ENCODE measurements at regions not wholly inside any gene's neighbourhood (a gene's known extent, or its start where the extent isn't known, plus 50 kb on each side); places are given as distances from the start of the nearest gene placed in this dataset.
"Not testable (repeated sequence)": the region's sequence is repeated elsewhere in the genome, so short reads cannot be mapped to it uniquely, and the experiment has no call there.

- no peak for DNase-seq
Observed at GRCh38 chr17:16870253-16871245, 101.4 kb downstream of the TNFRSF13B start.

- not testable (repeated sequence) for DNase-seq
Observed at GRCh38 chr17:16869531-16870252, 102.2 kb downstream of the TNFRSF13B start.

GRCh38 chr17:16868616-16869015, 103.3 kb downstream of the TNFRSF13B start:
- DNase-seq = not testable (repeated sequence)

- not testable (repeated sequence) for DNase-seq
Observed at GRCh38 chr17:16867545-16867944, 104.4 kb downstream of the TNFRSF13B start.

GRCh38 chr17:16866841-16867240, 105.1 kb downstream of the TNFRSF13B start:
- DNase-seq = not testable (repeated sequence)

- DNase-seq = no peak
Observed at GRCh38 chr17:16866436-16866835, 105.5 kb downstream of the TNFRSF13B start.

- DNase-seq = not testable (repeated sequence)
Observed at GRCh38 chr17:16865704-16866103, 106.2 kb downstream of the TNFRSF13B start.

- not testable (repeated sequence) for DNase-seq
Observed at GRCh38 chr17:16865077-16865613, 106.8 kb downstream of the TNFRSF13B start.

- DNase-seq = not testable (repeated sequence)
Observed at GRCh38 chr17:16864462-16865076, 107.3 kb downstream of the TNFRSF13B start.

GRCh38 chr17:16861152-16861551, 110.8 kb downstream of the TNFRSF13B start:
- not testable (repeated sequence) for DNase-seq

GRCh38 chr17:16860467-16860866, 111.5 kb downstream of the TNFRSF13B start:
- not testable (repeated sequence) for DNase-seq

- DNase-seq = not testable (repeated sequence)
Observed at GRCh38 chr17:16859515-16859914, 112.4 kb downstream of the TNFRSF13B start.

- not testable (repeated sequence) for DNase-seq
Observed at GRCh38 chr17:16857746-16858145, 114.2 kb downstream of the TNFRSF13B start.

GRCh38 chr17:16856846-16857245, 115.1 kb downstream of the TNFRSF13B start:
- not testable (repeated sequence) for DNase-seq

GRCh38 chr17:16856171-16856570, 115.7 kb downstream of the TNFRSF13B start:
- not testable (repeated sequence) for DNase-seq

GRCh38 chr17:16854636-16855035, 117.3 kb downstream of the TNFRSF13B start:
- not testable (repeated sequence) for DNase-seq

- no peak for DNase-seq
Observed at GRCh38 chr17:16853661-16854320, 118.1 kb downstream of the TNFRSF13B start.

- not testable (repeated sequence) for DNase-seq
Observed at GRCh38 chr17:16849861-16850260, 122.1 kb downstream of the TNFRSF13B start.

- not testable (repeated sequence) for DNase-seq
Observed at GRCh38 chr17:16848997-16849396, 122.9 kb downstream of the TNFRSF13B start.

- DNase-seq = not testable (repeated sequence)
Observed at GRCh38 chr17:16845098-16845497, 126.8 kb downstream of the TNFRSF13B start.

- DNase-seq = not testable (repeated sequence)
Observed at GRCh38 chr17:16844669-16845068, 127.2 kb downstream of the TNFRSF13B start.

GRCh38 chr17:16843511-16843910, 128.4 kb downstream of the TNFRSF13B start:
- not testable (repeated sequence) for DNase-seq

All from CD4-positive, alpha-beta T cell treated with Interleukin-17A for 4 hours (primary cell).